ENCODE measurements at regions not wholly inside any gene's neighbourhood (a gene's known extent, or its start where the extent isn't known, plus 50 kb on each side); places are given as distances from the start of the nearest gene placed in this dataset.

DNA sequence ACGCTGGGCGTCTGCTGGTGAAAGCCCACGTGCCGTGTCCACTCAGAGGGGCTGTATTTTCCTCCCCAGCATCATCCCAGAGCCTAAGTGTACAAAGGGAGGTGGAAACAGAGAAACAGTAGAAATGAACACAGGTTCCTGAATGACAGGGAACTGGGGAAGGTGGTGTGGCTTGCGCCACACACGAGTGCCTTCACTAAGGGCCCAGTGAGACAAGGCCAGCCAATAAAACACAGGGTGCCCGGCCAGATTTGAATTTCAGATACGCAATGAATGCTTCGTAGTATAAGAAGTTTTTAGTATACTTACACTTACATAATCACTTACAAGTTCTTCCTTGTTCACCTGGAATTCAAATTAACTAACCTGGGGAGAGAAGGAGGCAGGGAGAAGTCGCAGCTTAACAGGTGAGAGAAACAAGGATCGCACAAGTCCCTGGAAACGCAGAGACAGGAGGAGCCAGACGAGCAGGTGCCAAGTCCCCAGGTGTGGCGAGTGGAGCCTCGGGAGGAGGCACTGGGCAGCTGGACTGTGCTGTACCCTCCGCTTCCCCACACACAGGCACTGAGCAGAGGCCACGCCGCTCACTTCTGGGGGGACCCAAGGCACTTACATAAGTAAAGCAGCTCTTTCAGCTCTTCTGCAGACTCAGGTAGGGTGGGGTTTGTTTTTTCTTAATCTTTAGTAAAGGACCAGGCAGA lies 105.2 kb upstream of the MGMT start:
- DNase-seq (ENCODE audit: insufficient read length, low spot score) = no peak
- TF ChIP-seq POLR2A (IDR thresholded peaks at IDR 0.05; ENCODE audit: low read depth, low read length) = no peak
- FAIRE-seq = no peak

DNA sequence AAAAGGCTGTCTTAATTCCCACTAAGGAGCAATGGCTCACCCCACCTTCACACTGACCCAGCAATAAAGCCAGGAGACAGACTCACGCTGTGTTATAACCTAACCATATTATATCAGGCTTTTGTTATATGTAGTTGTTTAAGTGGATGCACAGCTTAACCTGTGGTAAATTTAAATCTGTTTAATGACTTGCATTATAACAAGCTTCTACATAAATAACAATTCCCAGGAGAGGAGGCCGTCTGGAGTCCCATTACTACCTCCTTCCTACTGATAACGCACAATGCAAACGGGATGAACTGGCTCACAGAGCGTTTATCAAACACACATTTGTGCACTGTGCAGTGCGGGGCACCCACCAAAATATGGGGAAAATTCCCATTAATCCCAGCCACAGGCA lies 102.1 kb upstream of the MGMT start:
- no peak for TF ChIP-seq POLR2A (IDR thresholded peaks at IDR 0.05; ENCODE audit: low read depth, low read length)
- DNase-seq (ENCODE audit: insufficient read length, low spot score) (no peak), FAIRE-seq (no peak)

GRCh38 chr10:129365767-129366402 lies 101.2 kb upstream of the MGMT start:
- no peak for TF ChIP-seq POLR2A (IDR thresholded peaks at IDR 0.05; ENCODE audit: low read depth, low read length)
- no peak for FAIRE-seq
- no peak for DNase-seq (ENCODE audit: insufficient read length, low spot score)

DNA sequence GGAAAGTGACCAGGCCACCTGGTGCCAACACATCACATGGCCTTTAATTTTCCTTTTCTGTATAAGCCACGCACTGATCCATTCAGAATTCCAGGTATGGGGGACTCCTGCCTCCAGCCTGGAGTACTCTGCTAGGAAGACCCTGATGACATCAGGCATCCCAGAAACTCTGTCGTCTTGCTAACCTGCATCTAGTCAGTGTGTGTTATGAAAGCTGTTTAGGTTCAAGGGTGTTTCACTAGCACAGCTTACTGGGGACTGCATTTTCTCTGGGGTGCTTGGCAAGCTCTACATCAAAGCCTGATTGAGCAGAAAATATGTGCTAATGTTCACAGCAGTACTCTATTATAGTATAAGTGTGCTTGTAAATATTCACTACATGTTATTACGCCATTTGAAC lies 100.6 kb upstream of the MGMT start:
- FAIRE-seq = no peak
- DNase-seq (ENCODE audit: insufficient read length, low spot score) = no peak
- no peak for TF ChIP-seq POLR2A (IDR thresholded peaks at IDR 0.05; ENCODE audit: low read depth, low read length)

DNA sequence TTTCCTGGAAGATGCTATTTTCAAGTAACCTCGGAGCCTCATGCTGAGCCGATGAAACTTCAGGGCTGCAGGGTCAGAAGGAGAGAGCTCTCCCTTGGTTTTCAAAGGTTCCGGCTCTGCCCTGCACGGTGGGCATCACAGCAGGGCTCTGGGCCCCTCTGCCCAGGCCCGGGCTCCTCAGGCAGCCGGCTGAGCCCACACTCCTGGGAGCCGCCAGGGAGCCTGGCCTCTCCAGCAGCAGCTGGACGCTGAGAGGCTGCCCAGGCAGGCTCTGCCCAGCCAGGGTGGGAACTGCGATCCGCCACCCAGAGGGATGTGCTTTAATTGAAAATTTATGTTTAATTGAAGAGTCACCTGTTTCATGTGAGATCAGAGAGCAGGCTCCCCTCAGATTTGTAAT lies 97.5 kb upstream of the MGMT start:
- FAIRE-seq = no peak
- no peak for TF ChIP-seq POLR2A (IDR thresholded peaks at IDR 0.05; ENCODE audit: low read depth, low read length)
- DNase-seq (ENCODE audit: insufficient read length, low spot score) = no peak

DNA sequence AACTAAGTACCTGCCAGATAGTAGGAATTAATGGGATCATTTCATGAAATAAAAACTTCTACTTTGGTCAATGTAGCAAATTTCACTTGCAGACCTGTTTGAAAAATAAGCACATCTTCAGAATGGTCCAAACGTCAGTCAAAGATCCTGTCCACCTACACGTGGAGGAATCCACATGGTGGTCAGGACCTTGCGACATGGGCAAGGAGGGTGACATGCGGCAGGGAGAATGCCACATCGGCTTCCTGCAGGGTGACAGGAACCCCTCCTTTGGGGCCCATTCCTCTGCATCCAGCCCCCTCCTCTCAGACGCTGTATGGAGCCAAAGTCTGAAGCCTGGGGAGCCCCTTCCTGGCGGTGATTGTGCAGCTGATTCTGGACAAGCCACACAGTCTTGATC lies 95.5 kb upstream of the MGMT start:
- TF ChIP-seq POLR2A (IDR thresholded peaks at IDR 0.05; ENCODE audit: low read depth, low read length) = no peak
- FAIRE-seq = no peak
- no peak for DNase-seq (ENCODE audit: insufficient read length, low spot score)

DNA sequence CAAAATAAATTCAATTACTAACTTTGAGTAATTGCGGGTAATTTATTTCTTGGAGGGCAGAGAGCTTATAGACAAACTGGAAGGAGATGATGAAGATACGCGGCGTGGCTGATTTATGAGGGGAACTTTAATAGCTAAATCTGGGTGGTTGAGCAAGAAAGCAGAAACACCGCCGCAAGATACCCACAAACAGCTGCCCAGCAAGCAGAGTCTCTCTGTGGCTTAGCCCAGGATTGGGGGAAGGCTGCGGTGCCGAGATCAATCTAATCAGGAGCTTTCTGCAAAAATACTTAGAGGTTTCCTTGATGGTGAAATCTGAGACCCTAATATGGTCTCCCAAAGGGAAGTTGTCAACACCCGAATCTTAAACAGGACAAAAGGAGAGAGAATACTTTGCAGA lies 94.9 kb upstream of the MGMT start:
- no peak for DNase-seq (ENCODE audit: insufficient read length, low spot score)
- no peak for FAIRE-seq

DNA sequence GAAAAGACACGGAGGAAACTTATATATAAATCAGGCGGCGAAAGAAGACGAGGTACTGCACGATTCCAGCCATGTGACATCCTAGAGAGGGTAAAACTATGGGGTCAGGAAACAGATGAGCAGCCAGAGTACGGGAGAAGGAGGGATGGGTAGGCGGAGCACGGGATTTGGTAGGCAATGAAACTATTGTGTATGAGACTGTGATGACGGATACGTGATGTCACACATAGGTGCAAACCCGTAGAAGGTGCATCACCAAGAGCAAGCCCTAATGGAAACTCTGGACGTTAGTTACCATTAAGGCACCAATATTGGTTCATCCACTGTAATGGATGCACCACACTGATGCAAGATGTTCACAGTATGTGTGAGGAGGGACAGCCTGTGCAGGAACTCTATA lies 93.8 kb upstream of the MGMT start:
- DNase-seq (ENCODE audit: insufficient read length, low spot score) (no peak), FAIRE-seq (no peak)
- TF ChIP-seq POLR2A (IDR thresholded peaks at IDR 0.05; ENCODE audit: low read depth, low read length) = no peak

More for the DNA sequence above, 94.9 kb upstream of the MGMT start:
- no peak for TF ChIP-seq POLR2A (IDR thresholded peaks at IDR 0.05; ENCODE audit: low read depth, low read length)

DNA sequence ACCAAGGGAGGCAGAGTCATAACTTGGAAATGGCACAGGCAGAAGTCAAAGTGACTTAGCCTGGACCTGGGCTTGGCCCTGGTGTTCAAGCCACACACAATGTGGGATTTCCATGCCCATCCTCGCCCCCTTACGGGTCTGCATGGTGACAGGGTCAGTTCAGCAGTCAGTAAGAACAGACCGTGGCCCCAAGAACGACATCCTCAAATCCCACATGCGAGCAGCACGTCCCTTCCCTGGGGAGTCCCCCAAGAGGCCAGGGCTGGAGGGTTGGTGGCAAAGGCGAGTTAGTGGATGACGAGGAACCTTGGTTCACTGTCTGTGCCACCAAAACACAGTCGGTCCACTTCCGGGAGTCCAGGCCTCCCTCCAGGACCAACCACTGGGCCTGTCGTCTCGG lies 93.3 kb upstream of the MGMT start:
- TF ChIP-seq POLR2A (IDR thresholded peaks at IDR 0.05; ENCODE audit: low read depth, low read length) = no peak
- FAIRE-seq = no peak

GRCh38 chr10:129375171-129375570 lies 91.9 kb upstream of the MGMT start:
- no peak for FAIRE-seq
- no peak for DNase-seq (ENCODE audit: insufficient read length, low spot score)
- TF ChIP-seq POLR2A (IDR thresholded peaks at IDR 0.05; ENCODE audit: low read depth, low read length) = no peak

More for the DNA sequence above, 93.3 kb upstream of the MGMT start:
- no peak for DNase-seq (ENCODE audit: insufficient read length, low spot score)

DNA sequence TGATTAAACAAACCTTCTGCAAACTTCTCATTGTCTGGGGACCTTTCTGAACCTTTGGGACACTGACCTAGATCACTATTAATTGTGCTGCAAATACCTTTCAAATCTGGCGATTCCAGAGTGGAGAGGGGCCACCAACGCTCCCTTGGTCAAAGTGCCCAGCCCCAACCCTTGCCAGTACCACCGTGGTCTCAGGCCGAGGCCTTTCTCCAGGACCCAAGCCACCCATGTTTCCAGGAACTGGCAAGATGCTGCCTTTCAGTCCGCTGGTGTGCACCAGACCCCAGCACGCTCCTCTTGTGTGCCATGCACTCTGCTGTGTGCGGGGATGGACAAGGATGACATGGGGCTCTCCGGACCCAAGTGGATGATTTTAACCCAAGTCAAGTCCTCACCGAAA lies 91.1 kb upstream of the MGMT start:
- no peak for FAIRE-seq
- no peak for DNase-seq (ENCODE audit: insufficient read length, low spot score)
- TF ChIP-seq POLR2A (IDR thresholded peaks at IDR 0.05; ENCODE audit: low read depth, low read length) = no peak

DNA sequence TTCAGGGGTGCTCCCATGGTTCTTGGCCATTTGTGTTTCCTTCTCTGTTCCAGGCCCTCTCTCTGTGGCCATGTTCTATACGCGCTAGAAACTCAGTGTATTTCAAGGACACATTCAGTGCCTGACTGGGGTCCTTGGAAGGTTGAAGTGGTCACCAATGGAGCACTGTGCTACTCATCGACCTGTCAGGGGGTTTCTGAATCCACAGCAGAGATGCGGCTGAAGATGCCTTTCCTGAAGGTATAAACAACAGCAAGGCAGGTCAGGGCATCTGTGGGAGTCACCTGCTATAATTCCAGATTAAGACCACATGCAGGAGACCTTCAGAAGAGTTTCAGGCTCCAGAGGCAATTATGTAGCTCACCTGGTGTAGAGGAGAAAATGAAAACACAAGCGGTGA lies 86.8 kb upstream of the MGMT start:
- DNase-seq (ENCODE audit: insufficient read length, low spot score) (no peak), FAIRE-seq (no peak)
- TF ChIP-seq POLR2A (IDR thresholded peaks at IDR 0.05; ENCODE audit: low read depth, low read length) = no peak

- no peak for TF ChIP-seq POLR2A (IDR thresholded peaks at IDR 0.05; ENCODE audit: low read depth, low read length)
- DNase-seq (ENCODE audit: insufficient read length, low spot score) = no peak
- no peak for FAIRE-seq
Observed at GRCh38 chr10:129381741-129382140, 85.3 kb upstream of the MGMT start.

DNA sequence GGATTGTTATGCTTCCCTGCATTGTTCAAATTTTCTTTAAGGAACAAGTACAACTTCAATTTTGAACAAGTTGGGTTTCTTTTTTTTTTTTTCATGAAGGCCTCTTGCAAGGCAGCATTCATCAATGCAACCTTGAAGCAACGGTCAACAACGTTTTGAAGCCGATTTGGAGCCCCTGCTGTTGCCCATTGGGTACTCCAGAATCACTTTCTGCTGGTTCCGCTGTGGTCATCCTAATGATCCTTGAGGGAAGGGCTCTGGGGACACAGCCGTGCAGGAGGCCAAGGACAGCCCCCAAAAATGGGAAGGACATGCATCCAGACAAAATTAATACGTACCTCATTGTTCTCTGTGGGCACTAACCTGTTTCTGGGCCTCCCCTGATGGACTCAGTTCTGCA lies 84.6 kb upstream of the MGMT start:
- no peak for DNase-seq (ENCODE audit: insufficient read length, low spot score)
- no peak for FAIRE-seq
- no peak for TF ChIP-seq POLR2A (IDR thresholded peaks at IDR 0.05; ENCODE audit: low read depth, low read length)

- DNase-seq (ENCODE audit: insufficient read length, low spot score) = no peak
- no peak for FAIRE-seq
- TF ChIP-seq POLR2A (IDR thresholded peaks at IDR 0.05; ENCODE audit: low read depth, low read length) = no peak
Observed at GRCh38 chr10:129383651-129384050, 83.4 kb upstream of the MGMT start.

All from H54 (cell line).